Smooth muscle cell (in vitro differentiated cells): ENCODE measurements at regions not wholly inside any gene's neighbourhood (a gene's known extent, or its start where the extent isn't known, plus 50 kb on each side); places are given as distances from the start of the nearest gene placed in this dataset.

ENCODE experiments used
- DNase-seq: peaks from one replicate; lab custom pipeline; 2025; ENCODE audit not compliant: unreplicated experiment; lab: John Stamatoyannopoulos, UW
- H2AFZ ChIP-seq: fragments of 200-600 bp; sonication (generic); 2 replicates; pipeline ENCODE4 v1.6.0; 2016; ENCODE audit warnings: antibody characterized with exemption, low read depth, mild to moderate bottlenecking
- H3F3A ChIP-seq: fragments of 200-600 bp; sonication (generic); 2 replicates; pipeline ENCODE4 v1.6.0; 2017; ENCODE audit warnings: antibody characterized with exemption, low read depth
- H3K27ac ChIP-seq: fragments of 200-600 bp; sonication (generic); 2 replicates; pipeline ENCODE4 v1.5.1; 2016; ENCODE audit warnings: low read depth, mild to moderate bottlenecking
- H3K27me3 ChIP-seq: fragments of 200-600 bp; sonication (generic); 2 replicates; pipeline ENCODE4 v1.6.1; 2016; ENCODE audit warnings: low read depth, mild to moderate bottlenecking
- H3K36me3 ChIP-seq: fragments of 200-600 bp; sonication (generic); 2 replicates; pipeline ENCODE4 v1.5.1; 2016; ENCODE audit warnings: low read depth
- H3K4me1 ChIP-seq: fragments of 200-600 bp; sonication (generic); 2 replicates; pipeline ENCODE4 v1.5.1; 2016; ENCODE audit warnings: low read depth
- H3K4me2 ChIP-seq: fragments of 200-600 bp; sonication (generic); 2 replicates; pipeline ENCODE4 v1.6.0; 2016; ENCODE audit warnings: mild to moderate bottlenecking
- H3K4me3 ChIP-seq: fragments of 200-600 bp; sonication (generic); 2 replicates; pipeline ENCODE4 v1.5.1; 2016; ENCODE audit warnings: mild to moderate bottlenecking
- H3K79me2 ChIP-seq: fragments of 200-600 bp; sonication (generic); 2 replicates; pipeline ENCODE4 v1.6.0; 2016; ENCODE audit warnings: low read depth, mild to moderate bottlenecking
- H3K9ac ChIP-seq: fragments of 200-600 bp; sonication (generic); 2 replicates; pipeline ENCODE4 v1.6.0; 2016; ENCODE audit warnings: low read depth
- H3K9me3 ChIP-seq: fragments of 200-600 bp; sonication (generic); replicated peaks from 2 replicates; pipeline ENCODE4 v1.5.1; 2016; ENCODE audit warnings: low read depth
- H4K20me1 ChIP-seq: fragments of 200-600 bp; sonication (generic); 2 replicates; pipeline ENCODE4 v1.6.0; 2016; ENCODE audit warnings: low read depth
- WGBS: methylation state at CpG from one replicate; pipeline ENCODE4 v1.1.7; 2016; ENCODE audit warnings: low lambda C conversion rate; 5-methylcytosine and 5-hydroxymethylcytosine counted together
- TF ChIP-seq, protein P1 (sequence below): fragments of 200-600 bp; sonication (generic); IDR thresholded peaks from 2 replicates; pipeline ENCODE4 v1.5.1; 2017; ENCODE audit warnings: borderline replicate concordance, mild to moderate bottlenecking, antibody characterized with exemption; ENCODE audit not compliant: insufficient read depth, poor library complexity, severe bottlenecking

DNA sequence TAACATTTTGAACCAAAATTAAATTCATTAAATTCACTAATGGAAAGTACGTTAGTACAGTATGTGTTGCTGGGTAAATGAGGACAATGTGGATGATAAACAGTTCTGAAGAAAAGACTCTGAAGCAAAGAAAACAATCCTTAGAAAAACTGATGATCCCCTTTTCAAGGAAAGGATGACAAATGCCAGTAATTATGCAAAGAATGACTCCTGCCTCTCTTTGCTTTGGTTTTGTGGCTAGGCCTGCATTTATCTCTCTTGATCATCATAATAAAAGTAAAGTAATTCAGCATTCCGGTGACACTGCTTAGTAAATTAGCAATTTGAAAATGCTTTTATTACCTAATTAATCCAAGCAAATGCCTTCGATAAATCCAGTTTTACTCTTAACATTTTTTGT is 652.2 kb upstream of the DIPK2B start:
- H3K9me3 ChIP-seq, result no peaks in the 10 kb centered on the region
- H3F3A ChIP-seq, result no peaks in the 10 kb centered on the region
- no peak for DNase-seq
- WGBS, result 33% methylated on average over 3 of the region's 3 CpGs
- H3K36me3 ChIP-seq, result no peaks in the 10 kb centered on the region
- H3K4me1 ChIP-seq, result peaks cover 23% of the 10 kb centered on the region
- H3K27me3 ChIP-seq, result no peaks in the 10 kb centered on the region
- TF ChIP-seq, protein P1, sequence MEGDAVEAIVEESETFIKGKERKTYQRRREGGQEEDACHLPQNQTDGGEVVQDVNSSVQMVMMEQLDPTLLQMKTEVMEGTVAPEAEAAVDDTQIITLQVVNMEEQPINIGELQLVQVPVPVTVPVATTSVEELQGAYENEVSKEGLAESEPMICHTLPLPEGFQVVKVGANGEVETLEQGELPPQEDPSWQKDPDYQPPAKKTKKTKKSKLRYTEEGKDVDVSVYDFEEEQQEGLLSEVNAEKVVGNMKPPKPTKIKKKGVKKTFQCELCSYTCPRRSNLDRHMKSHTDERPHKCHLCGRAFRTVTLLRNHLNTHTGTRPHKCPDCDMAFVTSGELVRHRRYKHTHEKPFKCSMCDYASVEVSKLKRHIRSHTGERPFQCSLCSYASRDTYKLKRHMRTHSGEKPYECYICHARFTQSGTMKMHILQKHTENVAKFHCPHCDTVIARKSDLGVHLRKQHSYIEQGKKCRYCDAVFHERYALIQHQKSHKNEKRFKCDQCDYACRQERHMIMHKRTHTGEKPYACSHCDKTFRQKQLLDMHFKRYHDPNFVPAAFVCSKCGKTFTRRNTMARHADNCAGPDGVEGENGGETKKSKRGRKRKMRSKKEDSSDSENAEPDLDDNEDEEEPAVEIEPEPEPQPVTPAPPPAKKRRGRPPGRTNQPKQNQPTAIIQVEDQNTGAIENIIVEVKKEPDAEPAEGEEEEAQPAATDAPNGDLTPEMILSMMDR, result no peak
- H3K9ac ChIP-seq, result no peak overlapping the region
- H3K27ac ChIP-seq, result peak overlapping the region; percentile 72
- peak overlapping the region; percentile 73 for H3K4me2 ChIP-seq
- H3K4me3 ChIP-seq, result no peak overlapping the region
- peaks cover 28% of the 10 kb centered on the region for H3K79me2 ChIP-seq
- peaks cover 8% of the 10 kb centered on the region for H4K20me1 ChIP-seq
- H2AFZ ChIP-seq, result no peak overlapping the region

GRCh38 chrX:45851434-45851991 is 650.8 kb upstream of the DIPK2B start:
- WGBS, result 66% methylated on average over 8 of the region's 53 CpGs
- H2AFZ ChIP-seq, result no peak overlapping the region

GRCh38 chrX:45850775-45851433 is 650.2 kb upstream of the DIPK2B start:
- TF ChIP-seq, protein P1, result no peak
- Histone ChIP-seq H4K20me1 (peaks cover 13% of the 10 kb centered on the region), H2AFZ (peak overlapping the region; percentile 0), H3K79me2 (peaks cover 46% of the 10 kb centered on the region), H3K9me3 (no peaks in the 10 kb centered on the region), H3F3A (no peaks in the 10 kb centered on the region), H3K4me3 (peak overlapping the region; percentile 55), H3K27me3 (no peaks in the 10 kb centered on the region), H3K4me1 (peaks cover 24% of the 10 kb centered on the region), H3K27ac (peak overlapping the region; percentile 20), H3K4me2 (peak overlapping the region; percentile 73), H3K36me3 (no peaks in the 10 kb centered on the region), H3K9ac (peak overlapping the region; percentile 32)
- DNase-seq, result no peak
- WGBS, result 39% methylated on average over 48 of the region's 54 CpGs

More at GRCh38 chrX:45851434-45851991, 650.8 kb upstream of the DIPK2B start:
- Histone ChIP-seq H3K27me3 (no peaks in the 10 kb centered on the region), H3K4me1 (peaks cover 24% of the 10 kb centered on the region), H4K20me1 (peaks cover 10% of the 10 kb centered on the region), H3K9ac (no peak overlapping the region), H3K79me2 (peaks cover 39% of the 10 kb centered on the region), H3K4me2 (peak overlapping the region; percentile 73), H3K9me3 (no peaks in the 10 kb centered on the region), H3F3A (no peaks in the 10 kb centered on the region), H3K36me3 (no peaks in the 10 kb centered on the region), H3K27ac (peak overlapping the region; percentile 72), H3K4me3 (peak overlapping the region; percentile 55)
- peak; percentile 5 for DNase-seq
- TF ChIP-seq, protein P1, result no peak
